HG02884 (cell line): ENCODE measurements at regions not wholly inside any gene's neighbourhood (a gene's known extent, or its start where the extent isn't known, plus 50 kb on each side); places are given as distances from the start of the nearest gene placed in this dataset.

ENCODE experiments used
- ATAC-seq: cut with Tn5 transposase; IDR thresholded peaks from one replicate; pipeline ENCODE4 v1.9.1; 2021; ENCODE audit warnings: mild to moderate bottlenecking, moderate library complexity; ENCODE audit not compliant: unreplicated experiment

DNA sequence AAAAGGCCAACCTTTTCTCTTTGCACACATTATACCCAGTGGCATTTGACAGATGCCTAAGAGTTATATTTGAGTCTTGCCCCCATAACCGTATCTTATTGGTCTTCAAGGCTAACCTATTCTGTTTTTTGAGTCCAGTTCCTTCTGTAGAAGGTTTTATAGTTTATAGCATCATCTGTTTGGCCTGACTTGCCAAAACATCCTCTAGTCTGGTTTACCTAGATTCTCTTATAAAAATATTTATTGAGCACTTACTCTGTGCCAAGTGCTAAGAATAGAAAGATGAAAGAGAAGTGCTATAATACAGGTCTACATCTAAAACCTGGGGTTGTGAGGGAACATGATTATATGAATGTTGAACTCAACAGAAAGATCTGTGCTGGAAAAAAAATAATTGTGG, 55.9 kb upstream of the PIP4K2A start:
- no peak for ATAC-seq

DNA sequence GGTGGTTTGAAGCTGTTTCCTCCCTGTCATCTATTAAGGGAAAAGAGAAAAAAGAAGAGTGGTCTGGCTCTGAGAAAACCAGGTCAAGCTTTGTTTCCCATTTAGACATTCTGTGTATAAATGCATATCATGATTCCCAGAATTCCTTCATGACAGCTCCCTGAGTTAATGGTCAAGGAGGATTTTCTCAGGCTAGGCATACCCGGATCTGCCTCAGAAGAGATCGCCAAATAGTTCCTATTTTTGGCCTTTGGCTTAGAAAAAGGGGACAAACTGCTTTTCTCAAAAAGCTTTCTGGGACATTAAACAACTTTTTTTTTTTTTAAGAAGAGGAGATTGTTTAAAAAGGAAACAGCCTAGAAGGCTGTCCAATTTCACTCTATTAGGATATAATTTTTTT, 53.5 kb upstream of the PIP4K2A start:
- ATAC-seq: no peak

DNA sequence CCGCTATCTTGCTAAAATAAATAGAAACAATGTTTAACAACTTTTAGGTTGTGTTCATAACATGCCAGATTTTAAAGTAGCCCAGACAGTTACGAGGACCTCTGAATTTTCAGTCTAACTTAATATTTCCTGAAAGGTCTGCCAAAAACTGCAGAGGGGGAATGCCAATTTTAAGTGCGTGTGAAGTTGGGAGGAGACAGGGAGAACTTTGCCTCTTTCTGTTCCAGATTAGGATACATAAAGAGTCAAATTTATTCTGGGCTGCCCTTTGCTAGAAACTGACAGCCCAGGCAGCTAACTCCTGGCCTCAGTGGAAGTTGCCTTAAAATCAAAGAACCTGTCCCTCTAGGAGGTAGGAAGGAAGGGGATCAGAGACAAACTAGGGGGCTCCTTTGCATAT, 52.3 kb upstream of the PIP4K2A start:
- ATAC-seq: no peak

DNA sequence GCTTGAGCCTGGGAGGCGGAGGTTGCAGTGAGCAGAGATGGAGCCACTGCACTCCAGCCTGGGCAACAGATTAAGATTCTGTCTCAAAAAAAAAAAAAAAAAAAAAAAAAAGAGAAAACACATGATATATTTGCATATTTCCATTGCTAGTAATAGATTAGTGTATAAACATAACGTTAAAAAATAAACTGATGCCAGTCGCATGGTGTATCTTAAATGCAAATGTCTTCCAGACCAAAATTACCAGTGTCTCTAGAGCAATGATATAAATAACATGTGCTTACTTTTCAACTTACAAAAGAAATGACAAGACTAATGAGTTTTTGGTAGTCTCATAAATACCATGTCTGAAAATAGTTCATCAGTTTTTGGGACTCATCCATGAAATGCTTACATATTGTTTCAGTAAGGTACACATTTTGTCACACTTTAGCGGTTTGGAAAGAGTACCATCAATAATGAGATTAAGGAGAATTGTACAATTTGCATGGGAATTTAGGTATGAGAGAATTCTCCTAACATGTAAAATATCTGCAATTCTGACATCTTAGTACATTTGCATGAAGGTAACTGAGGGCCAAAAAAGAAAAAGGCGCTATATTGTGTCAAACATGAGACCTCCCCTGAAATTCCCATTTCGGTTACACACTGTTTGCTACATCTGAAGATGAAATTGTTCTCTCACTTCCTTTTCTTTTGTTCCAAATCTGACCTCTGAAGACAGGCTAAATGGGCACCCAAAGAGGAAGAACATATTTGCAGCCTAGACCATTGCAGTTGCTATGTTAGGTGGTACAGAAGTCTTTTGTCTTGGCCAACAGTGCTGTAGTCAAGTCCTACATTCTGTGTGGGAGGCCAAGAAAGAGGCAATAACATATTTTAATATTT, 51.5 kb upstream of the PIP4K2A start:
- ATAC-seq: peak; percentile 73

DNA sequence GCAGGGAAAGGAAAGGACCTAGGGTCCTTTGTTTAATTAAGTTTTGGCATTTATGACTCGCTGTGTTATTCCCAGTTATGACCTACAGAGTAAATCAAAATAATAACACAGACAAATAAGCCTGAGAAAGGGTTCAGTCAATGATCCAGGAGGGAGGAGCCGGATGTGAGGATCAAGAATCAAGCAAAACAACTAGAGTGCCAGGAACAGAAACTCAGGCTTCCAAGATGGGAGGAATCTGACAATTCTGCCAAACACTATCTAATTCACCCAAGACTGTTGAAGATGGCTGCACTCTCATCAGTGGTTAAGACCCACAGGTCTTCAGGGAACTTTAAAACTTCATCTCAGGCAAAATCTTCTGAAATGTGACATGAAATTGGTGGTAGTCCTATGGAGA, 50.3 kb upstream of the PIP4K2A start:
- ATAC-seq: no peak
